ENCODE measurements at regions not wholly inside any gene's neighbourhood (a gene's known extent, or its start where the extent isn't known, plus 50 kb on each side); places are given as distances from the start of the nearest gene placed in this dataset.

GRCh38 chr2:143933946-143934569 is 585.9 kb downstream of the ZEB2 start:
- no peak for TF ChIP-seq POLR2A (IDR thresholded peaks at IDR 0.05; ENCODE audit: low read length)
- TF ChIP-seq GATA1 (IDR thresholded peaks at IDR 0.05; ENCODE audit: low read depth, low read length): no peak

Measured in erythroblast (primary cell).